NCI-H524 treated with DMSO at 0.1 percent for 48 hours (cell line): ENCODE measurements at regions not wholly inside any gene's neighbourhood (a gene's known extent, or its start where the extent isn't known, plus 50 kb on each side); places are given as distances from the start of the nearest gene placed in this dataset.

Source experiments
- DNase-seq: peaks from one replicate; lab custom pipeline; 2025; lab: John Stamatoyannopoulos, UW

- no peak for DNase-seq
Measured at GRCh38 chr3:178397202-178397601, 139.0 kb upstream of the KCNMB2 start.

- DNase-seq: no peak
Measured at GRCh38 chr3:178397836-178398235, 138.4 kb upstream of the KCNMB2 start.

- no peak for DNase-seq
Measured at GRCh38 chr3:178404961-178405360, 131.3 kb upstream of the KCNMB2 start.

- DNase-seq: no peak
Measured at GRCh38 chr3:178405531-178405930, 130.7 kb upstream of the KCNMB2 start.

- no peak for DNase-seq
Measured at GRCh38 chr3:178406206-178406605, 130.0 kb upstream of the KCNMB2 start.

GRCh38 chr3:178415384-178415783 lies 120.9 kb upstream of the KCNMB2 start:
- DNase-seq: no peak

- DNase-seq: no peak
Measured at GRCh38 chr3:178417736-178418135, 118.5 kb upstream of the KCNMB2 start.

- DNase-seq: no peak
Measured at GRCh38 chr3:178419071-178419470, 117.2 kb upstream of the KCNMB2 start.

GRCh38 chr3:178420033-178420432 lies 116.2 kb upstream of the KCNMB2 start:
- DNase-seq: no peak

GRCh38 chr3:178421069-178421468 lies 115.2 kb upstream of the KCNMB2 start:
- DNase-seq: no peak

- no peak for DNase-seq
Measured at GRCh38 chr3:178422406-178422805, 113.8 kb upstream of the KCNMB2 start.

GRCh38 chr3:178428037-178428436 lies 108.2 kb upstream of the KCNMB2 start:
- no peak for DNase-seq

GRCh38 chr3:178434206-178434805 lies 101.9 kb upstream of the KCNMB2 start:
- peak; percentile 69 for DNase-seq

GRCh38 chr3:178435575-178435974 lies 100.7 kb upstream of the KCNMB2 start:
- DNase-seq: no peak

- DNase-seq: no peak
Measured at GRCh38 chr3:178436773-178437172, 99.5 kb upstream of the KCNMB2 start.

- no peak for DNase-seq
Measured at GRCh38 chr3:178437236-178437635, 99.0 kb upstream of the KCNMB2 start.

- DNase-seq: no peak
Measured at GRCh38 chr3:178439504-178439903, 96.7 kb upstream of the KCNMB2 start.

GRCh38 chr3:178440043-178440442 lies 96.2 kb upstream of the KCNMB2 start:
- no peak for DNase-seq

- DNase-seq: no peak
Measured at GRCh38 chr3:178443634-178444033, 92.6 kb upstream of the KCNMB2 start.

GRCh38 chr3:178445139-178445538 lies 91.1 kb upstream of the KCNMB2 start:
- DNase-seq: no peak

GRCh38 chr3:178446059-178446458 lies 90.2 kb upstream of the KCNMB2 start:
- no peak for DNase-seq

GRCh38 chr3:178450476-178450875 lies 85.8 kb upstream of the KCNMB2 start:
- no peak for DNase-seq

GRCh38 chr3:178451799-178452198 lies 84.4 kb upstream of the KCNMB2 start:
- no peak for DNase-seq

GRCh38 chr3:178454726-178455125 lies 81.5 kb upstream of the KCNMB2 start:
- no peak for DNase-seq

- DNase-seq: no peak
Measured at GRCh38 chr3:178455226-178455625, 81.0 kb upstream of the KCNMB2 start.
